Stimulated activated CD8-positive, alpha-beta memory T cell treated with anti-CD3 and anti-CD28 coated beads, Interleukin-4, amount 100 ng/mL, for 24 hours (primary cell): ENCODE measurements at regions not wholly inside any gene's neighbourhood (a gene's known extent, or its start where the extent isn't known, plus 50 kb on each side); places are given as distances from the start of the nearest gene placed in this dataset.

Experiments used
- DNase-seq: peaks from one replicate; pipeline ENCODE4 v3.0.0-alpha.2; 2020; ENCODE audit warnings: low read depth

GRCh38 chr3:34296796-34297195, 498.4 kb downstream of the PDCD6IP start:
- DNase-seq = no peak

DNA sequence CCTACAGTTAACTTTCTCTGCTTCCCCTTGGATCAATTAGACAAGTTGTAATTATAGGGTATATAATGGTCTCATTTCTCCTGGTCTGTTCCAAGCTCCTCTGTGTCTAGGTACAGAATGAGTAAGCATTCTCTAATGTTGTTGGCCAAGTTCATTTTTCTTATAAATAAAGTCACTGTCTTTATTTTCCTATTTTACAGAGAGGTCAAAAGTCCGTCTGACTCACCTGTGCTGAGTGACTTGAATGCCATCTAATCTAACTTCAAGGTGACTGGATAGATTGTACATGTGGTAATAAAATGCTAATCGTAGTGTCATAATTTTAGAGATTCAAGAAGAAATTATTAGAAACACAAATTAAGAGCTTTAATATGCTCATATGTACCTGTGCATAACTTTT, 500.2 kb downstream of the PDCD6IP start:
- DNase-seq = no peak

GRCh38 chr3:34300621-34301020, 502.2 kb downstream of the PDCD6IP start:
- no peak for DNase-seq

DNA sequence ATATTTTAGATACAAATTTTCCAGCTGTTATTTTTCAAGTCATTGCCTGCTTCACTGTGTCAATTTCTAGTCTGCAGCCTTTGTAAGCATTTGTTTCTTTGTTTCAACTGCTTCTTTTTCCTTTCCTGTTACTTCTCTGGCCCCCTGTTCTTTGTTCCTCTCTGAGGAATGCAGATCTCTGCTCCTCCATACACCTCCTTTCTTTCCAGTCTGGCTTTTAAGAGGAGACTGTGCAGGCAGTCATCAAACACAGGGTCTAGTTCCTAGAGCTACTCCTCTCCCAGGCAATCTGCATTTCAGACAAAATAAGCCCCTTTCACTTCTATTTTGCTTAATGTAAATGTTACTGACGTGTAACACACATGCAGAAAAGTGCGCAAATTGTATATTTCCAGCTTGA, 502.9 kb downstream of the PDCD6IP start:
- no peak for DNase-seq

GRCh38 chr3:34305266-34305665, 506.8 kb downstream of the PDCD6IP start:
- DNase-seq = no peak

DNA sequence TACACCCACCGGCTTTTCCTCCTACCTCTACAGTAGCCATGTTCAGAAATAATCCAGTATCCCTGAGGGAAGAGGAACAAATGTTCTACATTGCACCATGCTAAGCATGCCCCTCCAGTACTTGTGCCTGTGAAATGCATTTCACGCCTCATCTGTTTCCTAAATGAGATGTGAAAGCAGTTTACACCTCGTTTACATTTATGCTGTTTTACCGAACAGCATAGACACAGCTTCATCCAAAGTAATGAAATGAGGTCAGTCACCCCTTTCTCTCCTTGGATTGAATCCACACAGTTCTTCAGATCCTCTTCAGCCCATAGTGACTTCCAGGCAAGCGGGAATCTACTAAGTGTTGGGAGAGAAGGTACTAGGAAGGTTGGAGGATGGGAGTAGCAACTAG, 514.3 kb downstream of the PDCD6IP start:
- no peak for DNase-seq

DNA sequence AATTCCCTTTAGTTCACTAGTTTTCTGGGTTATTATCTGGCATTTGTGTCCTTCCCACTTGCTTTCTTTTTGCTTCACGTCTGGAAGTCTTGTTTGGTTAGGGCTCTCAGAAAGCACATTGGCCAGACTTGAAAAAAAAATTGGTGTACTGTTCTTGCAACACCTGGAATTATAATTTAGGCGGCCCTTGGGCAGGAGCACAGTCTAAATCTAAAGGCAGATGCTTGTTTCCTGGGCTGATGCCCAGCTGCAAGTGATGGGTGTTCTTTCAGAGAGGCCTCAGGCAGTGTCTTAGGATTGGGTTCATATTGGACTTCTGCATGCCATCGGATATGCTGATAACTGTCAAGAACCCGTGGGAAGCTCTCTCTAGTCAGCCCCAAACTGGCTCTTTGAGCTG, 521.5 kb downstream of the PDCD6IP start:
- no peak for DNase-seq

DNA sequence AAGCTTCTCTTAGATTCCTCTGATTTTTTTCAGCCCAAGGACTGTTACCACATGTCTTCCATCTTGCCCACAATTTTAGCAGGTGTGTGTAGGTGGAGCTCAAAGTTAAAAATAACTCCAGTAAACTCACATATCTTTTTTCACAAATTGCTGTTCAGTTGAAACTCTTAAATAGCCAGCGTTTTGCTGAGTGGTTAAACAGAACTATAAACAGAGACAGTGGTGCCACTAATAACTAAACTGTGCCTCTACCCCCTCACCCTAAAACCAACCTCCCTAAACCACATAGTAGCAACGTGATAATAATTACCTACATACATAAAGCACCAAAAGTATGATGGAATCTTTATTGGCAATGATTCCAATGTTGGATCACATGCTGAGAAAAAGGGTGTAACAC, 525.1 kb downstream of the PDCD6IP start:
- no peak for DNase-seq

- DNase-seq = no peak
Measured at GRCh38 chr3:34346656-34347055, 548.2 kb downstream of the PDCD6IP start.

- no peak for DNase-seq
Measured at GRCh38 chr3:34351882-34352777, 553.7 kb downstream of the PDCD6IP start.

DNA sequence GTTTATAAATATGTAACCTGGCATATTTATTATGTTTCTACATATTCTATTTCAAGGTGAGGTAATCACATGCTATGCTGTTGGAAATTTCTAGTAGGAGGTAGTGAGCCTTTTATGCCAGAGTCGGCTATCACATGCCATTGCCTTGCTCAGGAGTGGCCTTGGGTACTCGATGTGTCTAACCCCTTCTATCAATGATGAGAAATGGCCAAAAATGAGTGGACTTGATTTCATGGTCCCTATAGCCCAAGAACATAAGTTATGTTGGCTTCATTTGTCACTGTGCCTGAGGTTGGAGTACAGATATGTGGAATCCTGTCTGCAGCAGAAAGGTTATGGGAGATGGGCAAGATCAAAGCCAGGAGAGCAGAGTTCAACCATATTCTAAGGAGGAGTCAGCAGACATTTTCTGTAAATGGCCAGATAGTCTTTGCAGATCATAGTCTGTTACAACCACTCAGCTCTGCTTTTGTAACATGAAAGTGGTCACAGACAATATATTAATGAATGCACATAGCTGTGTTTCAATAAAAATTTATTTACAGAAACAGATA, 554.4 kb downstream of the PDCD6IP start:
- DNase-seq = no peak

- DNase-seq = no peak
Measured at GRCh38 chr3:34357461-34357860, 559.0 kb downstream of the PDCD6IP start.

- DNase-seq = no peak
Measured at GRCh38 chr3:34359064-34359463, 560.6 kb downstream of the PDCD6IP start.

- DNase-seq = no peak
Measured at GRCh38 chr3:34360713-34361112, 562.3 kb downstream of the PDCD6IP start.

DNA sequence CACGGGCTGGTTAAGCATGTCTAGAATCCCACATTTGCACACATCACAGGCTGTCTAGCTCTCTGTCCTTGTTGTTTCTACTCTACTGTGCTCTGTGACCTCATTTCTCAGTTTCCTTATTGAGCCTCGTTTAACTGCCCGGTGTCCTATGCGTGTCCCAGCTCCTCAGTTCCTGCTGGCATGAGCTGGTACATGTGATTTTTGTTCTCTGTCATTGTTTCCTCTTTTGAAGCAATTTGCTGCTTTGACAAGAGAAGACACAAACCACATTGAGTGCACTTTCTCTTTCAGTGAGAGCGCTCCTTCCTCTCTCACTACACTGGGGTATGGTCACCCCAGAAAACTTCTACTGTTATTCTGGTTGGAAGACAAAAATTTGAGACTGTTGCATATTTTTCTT, 563.5 kb downstream of the PDCD6IP start:
- DNase-seq = no peak

DNA sequence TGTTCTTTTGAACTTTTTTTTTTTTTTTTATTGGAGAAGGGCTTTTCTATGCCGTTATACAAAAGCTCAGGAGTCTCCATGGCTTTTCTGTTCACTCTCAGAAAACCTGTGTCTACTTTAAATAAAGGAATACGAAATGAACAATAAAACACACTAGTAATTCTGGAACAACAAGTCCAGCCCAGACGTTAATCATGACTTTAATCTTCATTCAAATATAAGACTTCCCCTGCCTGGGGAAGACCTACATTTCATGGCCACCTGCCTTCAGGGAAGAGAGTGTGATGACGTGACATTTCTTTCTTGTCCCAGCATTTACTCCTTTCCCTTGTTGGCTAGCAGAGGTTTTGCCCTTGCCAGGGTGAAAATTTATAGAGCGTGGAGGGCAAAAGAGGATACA, 564.5 kb downstream of the PDCD6IP start:
- DNase-seq = no peak

- no peak for DNase-seq
Measured at GRCh38 chr3:34363881-34364280, 565.5 kb downstream of the PDCD6IP start.

DNA sequence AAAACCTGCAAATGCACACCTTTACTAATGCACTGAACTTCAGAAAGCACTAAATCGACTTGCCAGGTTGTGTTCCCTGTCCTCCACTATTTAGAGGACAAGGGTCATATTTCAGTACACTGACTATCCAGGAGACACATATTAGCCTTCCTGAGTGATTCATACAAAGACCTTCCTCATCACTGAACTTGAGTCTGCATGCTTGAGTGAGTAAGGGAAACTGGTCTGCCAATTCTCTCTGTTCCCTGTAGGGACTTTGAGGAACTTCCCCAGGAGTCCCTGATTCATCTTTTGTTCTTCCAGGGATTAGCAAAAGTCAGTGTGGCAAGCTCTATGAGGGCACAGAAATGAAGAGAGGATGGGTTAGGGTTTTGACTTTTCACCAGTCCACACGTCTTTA, 565.9 kb downstream of the PDCD6IP start:
- no peak for DNase-seq

DNA sequence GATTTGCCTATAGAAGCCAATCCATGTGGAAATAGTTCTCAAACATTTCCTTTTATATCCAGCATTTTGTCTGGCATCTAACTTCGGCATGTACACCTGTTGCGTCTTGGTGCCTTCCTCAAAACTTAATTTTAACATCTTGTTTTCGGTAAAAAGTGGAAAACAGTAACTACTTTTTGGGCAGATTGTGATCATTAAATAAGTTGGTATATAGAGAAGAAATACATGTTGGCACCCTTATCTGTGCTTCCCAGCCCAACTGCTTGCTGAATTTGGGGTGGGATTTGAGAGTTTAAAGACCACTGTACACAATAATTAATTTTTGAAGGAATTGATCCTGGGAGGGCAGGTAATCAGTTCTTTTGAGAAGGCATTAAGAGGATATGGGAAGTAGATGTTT, 566.8 kb downstream of the PDCD6IP start:
- no peak for DNase-seq

DNA sequence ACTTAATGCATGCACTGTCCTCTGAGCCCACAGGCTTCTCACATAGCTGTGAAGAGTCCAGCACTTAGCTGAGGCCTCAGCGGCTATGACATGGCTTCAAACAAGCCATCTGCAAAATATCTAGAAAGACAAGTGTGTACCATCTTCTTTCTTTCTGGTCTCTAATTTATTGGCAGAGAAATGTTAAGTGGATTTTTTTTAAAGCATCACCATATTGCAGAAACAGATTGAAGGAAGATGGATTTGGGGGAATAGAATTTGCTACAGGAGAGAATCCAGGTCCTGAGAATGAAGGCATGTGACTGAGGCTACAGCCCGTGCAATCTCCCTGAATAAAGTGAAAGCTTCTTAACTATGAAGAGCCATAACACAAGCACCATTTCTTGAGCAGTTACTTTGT, 567.3 kb downstream of the PDCD6IP start:
- DNase-seq = no peak

GRCh38 chr3:34367521-34367920, 569.1 kb downstream of the PDCD6IP start:
- DNase-seq = no peak

DNA sequence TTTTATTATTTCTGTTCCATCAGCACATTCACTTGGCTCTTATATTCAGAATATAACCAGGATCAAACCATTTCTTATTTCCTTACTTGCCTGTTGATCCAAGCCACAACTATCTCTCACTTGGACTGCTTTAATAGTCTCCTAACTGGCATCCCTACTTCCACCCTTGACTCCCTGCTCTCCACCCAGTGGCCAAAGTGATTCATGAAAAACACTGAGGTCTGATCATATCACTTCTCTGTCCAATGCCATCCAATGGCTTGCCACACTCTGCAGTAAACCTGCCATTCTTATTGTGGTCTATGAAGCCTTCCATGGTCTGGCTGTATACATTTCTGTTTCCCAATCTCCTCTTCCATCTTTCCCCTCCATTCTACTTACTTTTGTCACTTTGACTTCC, 576.1 kb downstream of the PDCD6IP start:
- no peak for DNase-seq

DNA sequence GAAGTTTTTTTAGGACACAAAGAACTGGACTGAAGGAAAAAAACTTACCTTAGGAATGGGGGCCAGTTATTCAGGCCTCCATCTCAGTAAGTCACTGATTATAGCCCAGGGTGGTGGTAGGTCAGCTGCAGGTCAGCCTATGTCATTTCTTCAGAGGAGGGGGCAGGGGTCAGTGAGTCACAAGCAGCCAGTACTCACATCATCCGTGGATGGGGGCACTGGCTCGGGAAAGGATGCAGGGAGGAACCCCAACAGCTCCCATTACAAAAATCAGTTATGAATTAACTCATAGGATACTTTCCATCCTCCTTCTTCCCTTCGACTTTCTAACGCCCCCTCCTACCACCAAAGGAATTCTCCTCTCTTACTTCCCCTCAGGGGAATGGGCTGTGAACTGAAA, 578.3 kb downstream of the PDCD6IP start:
- DNase-seq = no peak

DNA sequence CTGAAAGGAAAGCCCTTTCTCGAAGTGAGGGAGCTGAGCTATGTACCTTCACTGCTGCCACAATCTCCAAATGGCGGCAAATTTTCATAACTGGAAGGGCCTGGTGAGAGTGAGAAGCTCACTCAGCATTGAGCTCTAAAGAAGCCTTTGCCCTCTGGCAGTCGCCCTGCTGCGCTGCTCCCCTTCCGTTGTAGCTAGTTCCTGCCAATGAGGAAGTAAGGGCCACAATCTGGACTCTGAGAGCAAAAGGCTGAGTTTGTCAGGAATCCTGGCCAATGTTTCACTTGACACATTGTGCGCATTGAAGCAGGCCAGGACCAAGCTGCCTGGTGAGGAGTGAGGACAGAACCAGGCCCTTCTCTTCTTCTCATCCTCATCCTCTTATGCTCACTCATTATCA, 579.5 kb downstream of the PDCD6IP start:
- DNase-seq = no peak
